GM21528 (cell line): ENCODE measurements at regions not wholly inside any gene's neighbourhood (a gene's known extent, or its start where the extent isn't known, plus 50 kb on each side); places are given as distances from the start of the nearest gene placed in this dataset.

Source experiments
- ATAC-seq: cut with Tn5 transposase; IDR thresholded peaks from one replicate; pipeline ENCODE4 v1.9.1; 2021; ENCODE audit warnings: mild to moderate bottlenecking, moderate library complexity; ENCODE audit not compliant: unreplicated experiment, low FRiP score

DNA sequence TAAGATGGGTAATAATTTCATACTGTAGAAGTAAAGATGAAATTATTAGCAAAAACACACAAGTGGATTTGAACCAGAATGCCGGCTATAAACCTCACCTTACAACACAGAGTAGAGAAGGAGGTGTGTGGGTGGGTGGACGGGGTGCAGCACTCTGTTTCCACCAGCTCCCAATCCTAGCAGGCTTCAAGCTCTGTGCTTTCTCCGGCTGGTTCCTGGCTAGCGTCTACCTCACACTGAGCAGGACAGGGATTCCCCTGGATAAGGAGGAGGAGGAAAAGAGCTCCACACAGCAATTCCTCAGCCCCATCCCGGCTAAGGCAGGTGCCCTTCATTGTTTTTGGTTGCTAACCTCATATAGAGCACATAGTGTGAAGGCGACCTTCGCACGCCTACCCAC, 453.3 kb downstream of the C6orf118 start:
- ATAC-seq, result no peak

DNA sequence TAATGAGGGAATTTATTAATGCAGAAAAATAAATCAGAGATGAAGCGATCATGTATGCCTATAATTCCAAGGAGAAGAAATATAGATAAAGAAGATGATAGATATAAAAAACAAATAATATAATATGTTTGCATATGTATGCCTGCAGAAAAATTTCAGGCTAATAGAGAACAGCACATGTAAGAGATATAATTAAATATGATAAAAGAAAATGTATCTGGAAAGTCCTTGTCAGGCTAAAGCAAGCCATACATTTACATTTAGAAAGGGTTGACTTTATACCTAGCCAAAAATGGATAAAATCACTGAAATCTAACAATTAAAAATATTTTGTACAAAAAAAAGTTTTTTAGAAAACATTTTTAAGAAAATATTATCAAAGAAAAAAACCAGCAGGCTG, 454.1 kb downstream of the C6orf118 start:
- ATAC-seq, result no peak

DNA sequence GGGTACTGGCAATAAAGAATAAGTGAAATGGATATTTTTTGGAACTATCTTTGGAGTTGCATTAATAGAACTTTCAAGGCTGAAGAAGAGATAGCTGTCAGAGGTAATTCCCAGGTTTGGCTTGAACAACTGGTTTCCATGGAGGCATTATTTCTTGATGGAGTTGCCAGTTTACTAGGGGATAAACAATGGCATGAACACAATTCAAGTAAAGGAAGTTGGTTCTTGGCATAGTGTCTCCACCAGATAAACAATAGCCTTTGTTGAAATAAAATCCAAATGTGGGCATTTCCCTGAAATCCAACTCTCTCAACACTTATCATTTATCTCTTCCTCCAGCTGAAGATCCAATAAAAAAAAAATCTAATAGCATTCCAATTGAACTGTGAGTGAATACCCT, 454.9 kb downstream of the C6orf118 start:
- no peak for ATAC-seq

DNA sequence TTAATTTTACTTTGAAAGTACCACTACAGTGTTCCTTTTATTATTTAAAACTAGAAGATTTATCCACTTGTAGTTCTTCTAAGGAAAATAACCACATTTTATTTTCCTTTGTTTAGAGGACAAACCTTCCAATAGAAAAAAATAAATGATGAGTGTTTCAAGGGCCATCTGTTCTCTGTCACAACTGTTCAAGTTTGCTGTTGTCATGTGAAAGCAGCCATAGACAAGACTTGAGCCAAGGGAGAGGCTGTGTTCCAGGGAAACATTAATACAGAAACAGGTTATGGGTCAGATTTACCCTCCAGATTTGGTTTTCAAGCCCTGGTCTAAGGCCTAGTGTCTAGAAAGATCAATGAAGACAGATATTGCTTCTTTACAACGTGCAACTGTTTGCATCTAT, 463.6 kb downstream of the C6orf118 start:
- ATAC-seq, result no peak

DNA sequence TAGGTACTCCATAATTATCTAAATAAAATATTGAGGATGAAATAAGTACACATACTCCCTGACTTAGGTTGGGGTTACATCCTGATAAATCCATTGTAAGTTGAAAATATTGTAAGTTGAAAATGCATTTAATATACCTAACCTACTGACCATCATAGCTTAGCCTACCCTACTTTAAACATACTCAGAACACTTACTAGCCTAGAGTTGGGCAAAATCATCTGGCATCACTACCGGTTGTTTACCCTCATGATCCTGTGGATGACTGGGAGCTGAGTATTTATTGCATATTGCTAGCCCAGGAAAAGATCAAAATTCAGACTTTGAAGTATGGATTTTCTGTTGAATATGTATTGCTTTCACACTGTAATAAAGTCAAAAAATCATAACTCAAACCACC, 467.3 kb downstream of the C6orf118 start:
- no peak for ATAC-seq

DNA sequence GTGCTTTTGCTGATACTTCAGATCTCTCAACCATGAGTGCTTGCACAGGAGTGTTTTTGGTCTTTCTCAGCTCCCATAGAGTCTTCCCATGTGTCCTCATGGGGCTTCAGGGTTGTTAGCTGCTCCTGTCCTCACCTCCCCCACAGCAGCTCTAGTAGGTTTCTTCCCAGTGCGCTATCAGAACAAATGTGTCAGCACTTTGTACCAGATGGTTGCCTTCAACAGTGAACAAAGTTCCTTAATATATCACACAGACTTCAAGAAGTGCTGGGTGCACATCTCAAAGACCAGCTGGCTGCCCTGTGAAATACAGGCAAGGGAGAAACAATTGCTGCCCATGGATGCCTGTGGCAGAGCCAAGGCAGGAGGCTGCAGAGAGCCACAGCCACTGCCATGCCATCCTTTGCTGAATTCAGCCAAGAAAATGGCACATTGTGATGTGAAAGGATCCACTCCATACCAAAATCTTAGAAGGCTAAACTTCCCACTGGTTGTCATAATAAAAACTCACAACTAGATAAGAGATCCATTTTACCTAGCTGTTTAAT, 471.3 kb downstream of the C6orf118 start:
- ATAC-seq, result no peak

DNA sequence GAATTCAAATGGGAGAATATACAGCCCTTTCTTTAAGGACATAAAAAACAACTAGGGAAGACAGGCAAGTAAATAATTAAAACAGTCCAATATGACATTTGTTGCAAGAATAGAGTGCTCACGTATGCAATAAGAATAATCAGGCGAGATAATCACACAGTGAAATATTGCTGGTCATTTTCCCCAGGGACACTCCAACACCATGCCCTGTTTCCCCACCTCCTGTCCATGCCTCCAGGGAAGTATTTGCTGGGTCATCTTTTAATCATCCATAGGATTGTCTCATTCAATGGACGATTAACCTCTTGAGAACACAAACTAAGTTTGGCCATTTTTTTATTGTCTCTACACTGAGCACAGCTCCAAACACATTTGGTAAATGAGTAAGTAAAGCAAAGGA, 472.9 kb downstream of the C6orf118 start:
- no peak for ATAC-seq

DNA sequence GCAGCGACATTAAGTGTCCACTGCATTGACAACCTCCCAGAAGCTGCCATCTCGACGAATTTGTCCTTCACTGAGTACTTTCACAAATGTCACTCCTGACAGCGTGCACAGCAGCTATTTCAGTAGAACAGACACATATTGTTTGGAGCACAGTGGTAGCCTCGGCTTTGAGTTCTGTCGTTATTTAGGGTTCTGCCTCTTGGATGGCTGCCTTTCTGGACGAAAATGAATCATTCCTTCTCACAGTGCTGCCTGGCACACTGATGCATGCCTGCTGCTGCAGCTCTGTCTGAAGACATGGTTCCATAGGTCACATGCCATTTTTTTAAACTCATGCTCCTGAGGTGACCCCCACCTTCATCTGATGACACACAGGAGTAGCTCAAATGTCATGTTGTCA, 477.0 kb downstream of the C6orf118 start:
- ATAC-seq, result no peak

DNA sequence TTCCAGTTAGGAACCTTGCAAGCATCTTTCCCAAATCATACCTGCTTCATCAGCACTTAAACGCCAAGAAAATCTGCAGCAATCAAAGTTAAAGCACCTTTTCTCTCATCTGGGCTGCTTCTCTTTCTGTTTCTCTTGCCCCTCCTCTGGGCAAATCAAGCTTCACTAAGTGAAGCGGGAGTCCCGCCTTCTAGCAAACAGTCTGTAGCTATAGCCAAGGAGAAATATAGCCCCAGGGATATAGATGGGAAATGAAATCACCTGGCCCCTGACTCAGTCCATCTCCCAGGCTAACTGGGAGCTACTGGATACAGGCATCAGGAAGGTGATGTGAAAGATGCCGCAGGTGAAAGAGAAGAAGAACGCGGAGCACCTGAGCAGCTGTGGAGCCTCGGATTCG, 481.9 kb downstream of the C6orf118 start:
- ATAC-seq, result no peak

DNA sequence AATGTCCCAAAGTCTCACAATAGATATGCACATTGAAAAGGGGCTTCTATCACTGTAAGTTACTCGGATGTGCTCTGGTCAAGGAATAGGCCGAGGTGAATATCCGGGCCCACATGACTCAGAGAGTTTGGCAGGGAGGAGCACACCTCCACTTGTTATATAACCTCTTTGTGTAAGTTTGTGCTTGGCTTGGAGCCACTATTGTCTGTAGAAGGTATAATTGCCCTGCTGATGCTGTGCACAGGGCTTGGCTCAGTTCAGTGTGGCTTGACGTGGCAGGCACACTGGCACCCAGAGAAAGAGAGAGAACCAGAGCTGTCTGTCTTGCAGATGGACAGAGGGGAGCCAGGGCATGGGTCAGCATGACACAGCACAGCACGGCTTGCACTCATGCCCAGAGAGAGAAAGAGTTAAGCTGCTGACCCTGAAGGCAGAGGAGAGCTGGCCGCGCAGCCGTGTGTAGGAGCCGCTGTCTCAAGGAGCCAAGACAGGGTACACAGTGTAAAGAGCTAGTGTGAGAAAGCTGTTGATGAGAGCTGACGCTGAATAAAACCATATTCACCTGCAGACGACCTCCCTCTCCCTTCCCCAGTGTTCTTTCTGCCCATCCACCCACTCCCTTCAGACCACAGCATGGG, 482.5 kb downstream of the C6orf118 start:
- no peak for ATAC-seq

DNA sequence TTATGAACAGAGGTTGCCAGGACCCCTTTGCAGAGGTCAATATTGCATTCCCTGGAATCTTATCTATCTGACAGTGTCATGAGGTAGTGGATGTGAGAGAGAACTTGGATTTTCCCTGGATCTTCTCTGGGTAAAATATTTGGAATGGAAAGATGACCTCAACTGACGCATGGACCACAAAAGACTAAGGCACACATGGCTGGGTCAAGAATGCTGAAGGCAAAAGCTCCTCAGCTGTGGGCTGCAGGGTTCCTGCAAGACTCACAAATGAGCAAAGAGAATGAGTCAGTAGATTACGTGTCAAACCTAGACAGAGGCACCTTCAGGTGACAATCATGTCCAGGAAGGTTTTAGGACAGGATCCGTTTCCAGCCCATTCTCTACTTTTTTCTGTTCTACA, 484.0 kb downstream of the C6orf118 start:
- no peak for ATAC-seq

DNA sequence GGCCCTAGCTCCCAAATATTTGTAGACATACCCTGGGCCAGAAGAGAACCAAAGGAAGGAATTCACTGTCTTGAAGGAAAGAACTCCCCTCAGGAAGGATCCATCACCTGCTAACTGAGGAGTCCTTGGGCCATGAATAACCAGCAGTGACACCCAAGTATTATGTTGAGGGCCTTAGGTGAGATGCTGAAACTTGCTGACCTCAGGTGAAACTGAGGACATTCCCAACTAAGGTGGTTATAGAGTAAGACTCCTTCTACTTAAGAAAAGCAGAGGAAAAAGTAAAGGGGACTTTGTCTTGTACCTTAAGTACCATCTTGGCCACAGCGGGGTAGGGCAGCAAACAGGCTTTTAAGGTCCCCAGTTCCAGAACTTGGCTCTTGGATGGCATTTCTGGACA, 491.7 kb downstream of the C6orf118 start:
- no peak for ATAC-seq

DNA sequence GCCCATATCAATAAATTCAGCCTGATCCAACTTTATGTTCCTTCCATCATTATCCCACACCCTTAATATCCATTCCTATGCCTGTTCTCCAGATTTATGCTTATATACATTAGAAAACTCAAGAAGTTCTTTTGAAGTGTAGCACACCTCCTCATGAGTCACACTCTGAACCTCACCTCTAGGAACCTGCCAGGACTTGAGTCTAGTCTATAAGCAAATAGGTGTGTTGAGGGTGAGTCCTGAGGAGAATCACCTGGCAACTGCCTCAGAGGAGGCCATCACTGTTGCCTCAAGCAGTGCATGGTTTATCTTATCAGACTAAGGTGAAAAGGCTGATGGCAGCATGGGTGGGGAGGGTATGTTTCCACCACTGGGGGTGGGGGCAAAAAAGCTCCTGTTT, 496.7 kb downstream of the C6orf118 start:
- ATAC-seq, result no peak

DNA sequence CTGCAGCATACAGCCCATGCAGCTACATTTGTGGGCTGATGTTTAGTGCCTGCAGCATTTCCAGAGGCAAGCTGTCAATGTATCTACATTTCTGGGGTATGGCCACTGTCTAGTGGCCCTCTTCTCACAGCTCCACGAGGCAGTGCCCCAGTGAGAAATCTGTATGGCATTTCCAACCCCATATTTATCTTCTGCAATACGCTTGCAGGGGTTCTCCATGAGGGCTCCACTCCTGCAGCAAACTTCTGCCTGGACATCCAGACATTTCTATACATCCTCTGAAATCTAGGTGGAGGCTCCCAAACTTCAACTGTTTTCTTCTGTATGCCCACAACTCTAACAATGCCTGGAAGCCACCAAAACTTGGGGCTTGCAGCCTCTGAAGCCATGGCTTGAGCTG, 502.3 kb downstream of the C6orf118 start:
- ATAC-seq, result no peak

DNA sequence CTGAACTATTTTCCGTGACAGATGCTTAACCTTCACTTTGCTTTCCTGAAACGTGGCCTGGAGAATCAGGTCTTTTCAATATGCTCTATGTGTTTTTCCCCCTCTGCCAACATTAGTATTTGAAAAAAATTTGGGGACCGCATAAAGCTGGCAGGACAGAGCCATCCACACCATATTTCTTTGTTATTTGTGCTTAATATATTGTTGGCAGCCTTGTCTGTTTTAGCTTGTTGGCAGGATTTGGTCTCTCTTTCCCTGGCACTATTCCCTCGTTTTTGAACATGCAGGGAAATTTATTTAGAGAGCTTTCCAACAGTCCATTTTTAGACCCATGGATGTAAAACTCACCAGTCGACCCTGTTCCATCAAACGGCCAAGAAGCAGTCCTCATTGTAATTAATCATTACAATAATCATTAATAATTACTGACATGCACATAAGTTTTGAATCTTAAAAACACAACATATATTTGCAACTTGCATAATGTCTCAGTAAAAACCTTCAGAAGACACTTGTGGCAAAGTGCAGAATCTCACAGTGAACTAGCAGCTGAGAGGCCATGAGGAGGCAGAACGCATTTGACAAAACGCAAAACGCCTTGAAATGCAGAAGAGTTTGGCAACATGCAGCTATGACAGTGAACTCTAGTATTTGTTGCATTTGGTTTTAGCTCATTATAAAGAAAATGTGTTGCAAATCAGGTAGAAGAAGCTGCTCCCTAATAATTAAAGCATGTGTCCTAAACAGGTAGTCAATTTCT, 514.2 kb downstream of the C6orf118 start:
- ATAC-seq, result no peak

DNA sequence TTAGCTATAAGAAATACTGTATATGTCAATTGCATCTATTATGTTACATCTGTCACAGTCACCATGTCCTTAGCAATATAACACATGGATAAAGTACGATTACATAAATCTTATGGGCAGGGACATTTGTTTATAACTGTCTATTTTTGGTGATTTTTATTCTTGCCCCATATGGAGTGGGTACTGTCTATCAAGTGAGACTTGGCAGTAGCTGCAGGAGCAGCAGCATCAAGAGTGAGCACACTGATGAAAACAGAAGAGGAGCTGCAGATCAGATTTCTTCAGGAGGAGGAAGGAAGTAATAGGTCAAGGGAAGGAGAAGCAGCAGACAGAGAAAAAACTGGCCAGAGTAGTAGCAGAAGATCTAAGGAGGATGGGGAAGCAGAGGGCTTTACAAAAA, 516.7 kb downstream of the C6orf118 start:
- no peak for ATAC-seq

DNA sequence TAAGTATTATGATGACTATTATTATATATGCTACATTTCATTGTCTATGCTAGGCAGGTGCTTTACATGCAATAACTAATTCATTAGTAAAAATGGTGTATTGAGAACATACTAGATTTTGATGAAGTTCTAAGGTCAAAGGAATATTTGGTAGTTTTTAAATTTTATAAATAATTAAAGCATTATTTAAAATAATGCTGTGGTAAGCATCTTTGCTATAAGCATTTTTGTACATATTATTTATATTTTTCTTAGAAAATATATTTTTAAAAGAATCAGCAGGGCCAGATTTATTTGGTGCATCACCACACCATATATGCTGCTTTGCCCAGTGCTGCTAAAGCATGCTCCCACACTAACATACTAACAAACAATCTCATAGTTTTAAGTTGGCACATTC, 517.9 kb downstream of the C6orf118 start:
- ATAC-seq, result no peak

DNA sequence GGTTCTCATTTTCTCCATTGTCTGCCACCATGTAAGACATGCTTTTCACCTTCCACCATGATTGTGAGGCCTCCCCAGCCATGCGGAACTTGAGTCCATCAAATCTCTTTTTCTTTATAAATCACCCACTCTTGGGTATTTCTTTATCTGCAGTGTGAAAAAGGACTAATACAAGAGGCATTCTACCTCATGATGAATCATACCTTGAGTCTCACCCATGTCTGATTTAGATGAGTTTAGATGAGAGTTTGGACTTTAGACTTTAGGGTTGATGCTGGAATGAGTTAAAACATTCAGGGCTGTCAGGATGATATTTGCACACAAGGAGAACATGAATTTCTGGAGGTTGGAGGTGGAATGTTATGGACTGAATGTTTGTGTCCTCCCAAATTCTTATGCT, 545.6 kb downstream of the C6orf118 start:
- no peak for ATAC-seq

DNA sequence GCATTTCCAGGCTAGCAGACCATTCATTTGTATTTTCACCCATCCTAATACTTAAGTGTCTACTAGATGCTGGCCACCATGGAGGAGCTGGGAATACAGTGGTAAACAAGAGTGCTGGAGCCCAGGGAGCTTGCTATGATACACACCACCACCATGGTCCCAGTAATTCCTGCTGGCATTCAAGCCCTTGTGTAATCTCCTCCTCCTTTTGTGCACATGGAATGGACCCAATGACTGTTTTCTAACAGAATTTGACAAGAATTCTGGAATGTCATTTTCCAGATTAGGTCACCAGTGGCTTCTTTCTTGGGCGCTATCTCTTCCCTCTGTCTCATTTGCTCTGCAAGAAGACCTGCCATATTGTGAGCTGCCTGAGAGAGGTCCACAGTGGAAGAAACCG, 552.0 kb downstream of the C6orf118 start:
- no peak for ATAC-seq

DNA sequence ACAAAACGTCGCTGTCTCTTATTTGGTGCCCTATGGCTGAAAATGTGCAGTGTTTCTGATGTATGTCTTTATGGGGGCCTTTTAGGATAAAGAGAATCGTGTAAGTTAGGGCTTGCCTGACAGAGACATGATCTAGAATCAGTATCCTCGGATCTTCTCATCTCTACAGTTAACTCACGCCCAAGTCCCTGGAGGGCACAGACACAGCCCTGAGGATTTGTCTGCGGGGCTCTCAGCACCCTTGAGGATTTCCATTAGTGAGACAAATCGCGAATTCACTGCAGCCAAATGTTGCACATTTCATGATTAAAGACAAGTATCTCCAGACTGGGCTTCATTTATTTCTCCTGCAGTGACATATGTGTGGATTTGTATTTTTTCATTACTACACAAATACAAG, 552.7 kb downstream of the C6orf118 start:
- no peak for ATAC-seq

DNA sequence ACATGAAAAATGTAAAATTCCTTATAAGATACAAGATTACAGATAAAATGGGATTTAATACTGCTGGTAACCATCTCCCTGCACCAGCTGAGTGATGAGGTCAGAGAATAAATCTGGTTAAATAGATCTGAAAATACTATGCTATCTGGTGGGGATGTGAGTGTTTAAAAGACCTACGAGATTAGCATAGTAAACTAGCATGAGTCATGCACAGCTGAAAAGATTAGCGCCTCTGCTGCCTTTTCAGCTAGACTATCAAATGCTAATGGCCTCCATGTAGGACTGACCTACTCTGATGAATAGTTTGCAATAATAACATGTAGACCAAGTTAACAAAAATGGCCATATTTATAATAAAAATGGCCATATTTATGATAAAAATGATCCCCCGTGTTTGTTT, 553.3 kb downstream of the C6orf118 start:
- no peak for ATAC-seq

DNA sequence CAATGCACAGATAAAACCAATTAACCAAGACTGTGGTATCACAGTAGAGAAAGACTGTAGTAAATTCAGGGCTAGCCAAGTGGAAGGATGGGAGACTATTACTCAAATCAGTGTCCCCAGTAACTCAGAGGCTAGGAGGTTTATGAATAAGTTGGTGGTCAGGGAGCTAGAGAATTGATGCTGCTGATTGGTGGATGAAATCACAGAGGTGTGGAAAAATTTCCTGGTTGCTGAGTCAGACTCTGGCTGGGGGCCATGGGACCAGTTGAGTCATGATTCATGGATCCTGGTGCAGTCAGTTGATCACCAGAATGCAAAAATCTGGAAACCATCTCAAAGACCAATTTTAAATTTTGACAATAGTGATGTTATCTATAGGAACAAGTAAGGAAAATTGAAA, 555.9 kb downstream of the C6orf118 start:
- no peak for ATAC-seq
